ENCODE measurements at regions not wholly inside any gene's neighbourhood (a gene's known extent, or its start where the extent isn't known, plus 50 kb on each side); places are given as distances from the start of the nearest gene placed in this dataset.

DNA sequence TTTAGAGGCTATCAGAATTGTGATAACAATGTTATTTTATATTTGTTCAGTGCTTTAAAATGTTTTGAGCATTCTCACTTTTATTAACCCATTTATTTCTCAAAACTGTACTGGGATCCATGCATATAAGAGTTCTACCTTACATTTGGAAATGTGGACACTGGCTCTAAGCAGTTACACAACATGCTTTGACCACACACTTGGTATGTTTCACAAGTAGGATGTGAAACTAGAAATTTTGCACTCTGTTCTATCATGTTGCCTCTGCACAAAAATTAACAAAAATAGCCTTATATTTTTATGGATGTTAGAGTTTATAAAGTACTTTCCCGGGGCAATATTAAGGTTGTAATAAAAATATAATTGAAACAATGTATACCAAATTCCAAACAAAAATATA is 126.9 kb upstream of the CHORDC1 start:
- no peaks in the 10 kb centered on the region for H3K4me1 ChIP-seq
- H3K27ac ChIP-seq, result no peak overlapping the region
- TF ChIP-seq CTCF (IDR thresholded peaks at IDR 0.05), result no peak
- DNase-seq (ENCODE audit: low spot score), result no peak
- no peaks in the 10 kb centered on the region for H3K9me3 ChIP-seq
- no peaks in the 10 kb centered on the region for H3K27me3 ChIP-seq
- H3K4me3 ChIP-seq, result no peak overlapping the region
- H3K36me3 ChIP-seq, result no peaks in the 10 kb centered on the region

GRCh38 chr11:90344546-90344945 is 121.7 kb upstream of the CHORDC1 start:
- H3K27me3 ChIP-seq, result no peaks in the 10 kb centered on the region
- DNase-seq (ENCODE audit: low spot score), result no peak
- TF ChIP-seq CTCF (IDR thresholded peaks at IDR 0.05), result no peak

GRCh38 chr11:90343673-90344072 is 120.8 kb upstream of the CHORDC1 start:
- H3K4me1 ChIP-seq, result no peaks in the 10 kb centered on the region
- H3K9me3 ChIP-seq, result no peaks in the 10 kb centered on the region
- TF ChIP-seq CTCF (IDR thresholded peaks at IDR 0.05), result no peak
- H3K4me3 ChIP-seq, result no peak overlapping the region
- no peaks in the 10 kb centered on the region for H3K36me3 ChIP-seq
- DNase-seq (ENCODE audit: low spot score), result no peak
- H3K27ac ChIP-seq, result no peak overlapping the region
- H3K27me3 ChIP-seq, result no peaks in the 10 kb centered on the region

More at GRCh38 chr11:90344546-90344945, 121.7 kb upstream of the CHORDC1 start:
- H3K27ac ChIP-seq, result no peak overlapping the region
- H3K36me3 ChIP-seq, result no peaks in the 10 kb centered on the region
- H3K4me3 ChIP-seq, result no peak overlapping the region
- H3K4me1 ChIP-seq, result no peaks in the 10 kb centered on the region
- H3K9me3 ChIP-seq, result no peaks in the 10 kb centered on the region

GRCh38 chr11:90341986-90342385 is 119.1 kb upstream of the CHORDC1 start:
- no peaks in the 10 kb centered on the region for H3K4me1 ChIP-seq
- H3K27ac ChIP-seq, result no peak overlapping the region
- H3K4me3 ChIP-seq, result no peak overlapping the region
- no peaks in the 10 kb centered on the region for H3K9me3 ChIP-seq
- DNase-seq (ENCODE audit: low spot score), result no peak
- H3K36me3 ChIP-seq, result no peaks in the 10 kb centered on the region
- H3K27me3 ChIP-seq, result no peaks in the 10 kb centered on the region
- no peak for TF ChIP-seq CTCF (IDR thresholded peaks at IDR 0.05)

DNA sequence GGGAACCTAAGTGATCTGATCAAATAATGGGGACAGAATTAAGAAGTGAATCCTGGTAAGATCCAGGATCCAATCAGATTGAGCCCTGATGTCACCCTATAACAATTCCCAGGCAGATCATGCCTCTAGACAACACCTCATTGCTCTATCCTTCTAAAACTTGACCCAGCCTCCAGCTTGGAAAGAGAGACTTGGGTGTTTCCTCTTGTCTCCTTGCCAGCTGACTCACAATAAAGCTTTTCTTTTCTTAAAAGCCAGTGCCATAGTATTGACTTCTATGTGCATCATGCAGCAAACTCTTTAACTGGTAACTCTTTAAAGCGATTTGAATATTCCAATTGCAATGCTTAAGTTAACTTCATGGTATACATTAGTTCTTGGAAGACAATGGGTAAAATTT is 109.6 kb upstream of the CHORDC1 start:
- Histone ChIP-seq H3K27ac (no peak overlapping the region), H3K9me3 (no peaks in the 10 kb centered on the region), H3K36me3 (no peaks in the 10 kb centered on the region), H3K4me1 (no peaks in the 10 kb centered on the region), H3K4me3 (no peak overlapping the region), H3K27me3 (no peaks in the 10 kb centered on the region)
- no peak for TF ChIP-seq CTCF (IDR thresholded peaks at IDR 0.05)
- no peak for DNase-seq (ENCODE audit: low spot score)

- no peak overlapping the region for H3K27ac ChIP-seq
- TF ChIP-seq CTCF (IDR thresholded peaks at IDR 0.05), result no peak
- H3K4me3 ChIP-seq, result no peak overlapping the region
- no peak for DNase-seq (ENCODE audit: low spot score)
- H3K4me1 ChIP-seq, result no peaks in the 10 kb centered on the region
- no peaks in the 10 kb centered on the region for H3K36me3 ChIP-seq
- no peaks in the 10 kb centered on the region for H3K27me3 ChIP-seq
- H3K9me3 ChIP-seq, result no peaks in the 10 kb centered on the region
Observed at GRCh38 chr11:90330632-90331031, 107.8 kb upstream of the CHORDC1 start.

Data from right atrium auricular region (tissue), 2 donors.